HG03520 (cell line): ENCODE measurements at regions not wholly inside any gene's neighbourhood (a gene's known extent, or its start where the extent isn't known, plus 50 kb on each side); places are given as distances from the start of the nearest gene placed in this dataset.

Source experiments
- ATAC-seq: cut with Tn5 transposase; IDR thresholded peaks from one replicate; pipeline ENCODE4 v1.9.1; 2021; ENCODE audit warnings: mild to moderate bottlenecking, moderate library complexity; ENCODE audit not compliant: unreplicated experiment

DNA sequence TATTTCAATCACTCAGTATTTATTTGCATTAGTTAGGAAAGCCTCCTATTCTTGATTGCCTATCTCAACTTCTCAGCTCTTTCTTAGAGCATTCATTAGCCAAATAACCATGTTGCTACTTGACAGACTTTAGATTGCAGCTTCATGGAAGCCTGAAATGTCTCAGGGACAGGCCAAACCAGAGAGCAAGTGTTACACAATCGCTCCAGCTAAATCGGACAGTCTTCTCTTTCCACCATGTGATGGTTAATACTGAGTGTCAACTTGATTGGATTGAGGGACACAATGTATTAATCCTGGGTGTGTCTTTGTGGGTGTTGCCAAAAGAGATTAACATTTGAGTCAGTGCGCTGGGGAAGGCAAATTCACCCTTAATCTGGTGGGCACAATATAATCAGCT lies 106.5 kb upstream of the DRD2 start:
- ATAC-seq = no peak

DNA sequence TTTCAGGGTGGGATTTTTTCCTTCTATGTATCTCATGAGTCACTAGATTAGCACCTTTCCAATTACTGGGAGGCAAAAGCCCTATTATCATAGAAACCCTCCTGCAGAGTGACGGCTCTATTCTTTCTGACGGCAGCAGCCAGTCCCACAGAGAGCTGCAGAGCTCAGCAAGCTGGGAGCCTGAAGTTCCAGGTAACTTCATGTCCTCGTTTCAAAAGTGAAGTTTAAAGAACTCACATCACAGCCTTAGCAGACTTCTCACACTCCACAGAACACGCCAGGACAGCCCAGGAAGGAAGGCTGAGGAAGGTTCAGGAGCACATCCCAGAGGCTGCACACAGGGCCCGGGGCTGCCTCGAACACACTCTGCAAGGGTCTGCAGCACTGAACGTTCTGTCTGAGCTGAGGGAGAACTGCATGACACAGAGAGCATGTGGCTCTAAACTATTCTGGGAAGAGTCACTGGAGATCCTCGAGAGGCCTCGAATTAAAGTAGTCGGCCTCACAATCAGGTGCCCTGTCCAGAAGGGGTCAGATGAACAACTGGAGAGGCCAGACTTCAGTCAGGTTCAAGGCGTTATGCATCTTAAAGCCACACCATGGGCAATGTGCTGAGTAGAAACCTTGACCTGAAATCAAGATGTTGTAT lies 104.2 kb upstream of the DRD2 start:
- no peak for ATAC-seq

- ATAC-seq = no peak
These were observed 103.6 kb upstream of the DRD2 start for GRCh38 chr11:113578715-113579250.

DNA sequence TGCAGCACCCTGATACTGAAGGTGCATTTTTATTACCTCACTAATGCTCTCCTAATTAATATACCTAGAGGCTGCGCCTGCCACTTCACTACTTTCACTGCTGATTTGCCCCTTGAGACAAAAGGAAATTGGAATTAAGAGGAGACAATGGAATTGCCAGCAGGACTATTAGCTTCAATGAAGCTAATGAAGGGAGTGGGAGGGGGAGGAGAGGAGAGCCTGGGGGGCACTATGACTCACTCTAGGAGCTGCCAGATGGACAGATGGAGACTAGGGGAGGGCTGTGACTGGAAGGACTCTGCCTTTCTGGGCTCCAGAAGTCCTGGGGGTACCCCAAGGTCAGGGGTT lies 102.8 kb upstream of the DRD2 start:
- ATAC-seq = no peak

- ATAC-seq = no peak
These were observed 102.3 kb upstream of the DRD2 start for GRCh38 chr11:113577356-113578032.

DNA sequence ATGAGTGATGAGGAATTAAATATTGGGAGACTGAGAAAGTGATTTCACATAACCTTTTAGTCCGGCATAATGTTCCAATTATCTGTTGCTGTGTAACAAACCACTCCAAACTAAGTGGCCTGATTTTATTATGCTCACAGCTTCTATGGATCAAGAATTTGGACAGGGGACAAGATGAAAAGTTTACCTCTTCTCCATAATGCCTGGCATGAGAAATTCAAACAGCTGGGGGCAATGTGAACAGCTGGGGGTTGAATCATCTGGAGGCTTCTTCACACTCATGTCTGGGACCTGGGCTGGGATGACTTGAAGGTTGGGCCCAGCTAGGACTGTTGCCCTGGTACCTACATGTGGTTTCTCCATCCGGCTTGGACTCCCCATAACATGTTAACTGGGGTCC lies 99.4 kb upstream of the DRD2 start:
- ATAC-seq = no peak

DNA sequence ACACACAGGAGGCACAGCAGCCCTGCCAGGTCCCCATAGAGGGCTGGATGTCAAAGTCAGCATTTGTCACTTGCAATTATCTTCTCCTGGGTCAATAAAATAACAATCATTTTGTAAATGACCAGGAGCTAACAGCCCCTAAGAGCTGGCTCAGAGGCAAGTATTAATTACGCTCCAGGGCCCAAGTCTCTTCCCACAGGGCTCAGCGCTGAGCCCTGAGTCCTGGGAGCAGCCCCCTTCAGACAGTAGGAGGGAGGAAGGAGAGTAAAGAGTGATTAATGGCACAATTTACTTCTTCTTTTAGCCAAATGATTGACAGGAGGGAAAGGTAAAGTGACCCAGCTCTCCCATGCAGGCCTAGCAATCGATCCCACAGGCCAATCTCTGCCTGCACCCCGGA lies 99.0 kb upstream of the DRD2 start:
- ATAC-seq = no peak

GRCh38 chr11:113572136-113572735 lies 97.0 kb upstream of the DRD2 start:
- no peak for ATAC-seq

- no peak for ATAC-seq
These were observed 96.3 kb upstream of the DRD2 start for GRCh38 chr11:113571531-113571930.

DNA sequence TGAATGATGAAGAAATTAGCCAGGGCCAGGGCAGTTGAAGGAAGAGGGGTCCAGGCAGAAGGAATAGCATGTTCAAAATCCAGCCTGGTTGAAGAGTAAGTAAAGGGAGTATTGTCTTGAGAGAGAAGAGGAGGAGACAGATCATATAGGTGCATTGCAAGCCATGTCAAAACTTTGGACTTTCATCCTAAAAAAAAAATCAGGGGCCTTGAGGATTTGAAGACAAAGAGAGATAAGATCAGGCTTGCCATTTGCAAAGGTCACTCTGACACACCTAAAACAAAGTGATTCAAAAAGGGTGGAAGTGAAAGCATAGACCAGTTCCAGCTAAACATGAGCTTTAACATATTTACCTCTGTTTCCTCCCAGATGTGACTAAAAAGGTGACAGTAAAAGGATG lies 95.7 kb upstream of the DRD2 start:
- no peak for ATAC-seq

GRCh38 chr11:113569391-113569790 lies 94.2 kb upstream of the DRD2 start:
- no peak for ATAC-seq

DNA sequence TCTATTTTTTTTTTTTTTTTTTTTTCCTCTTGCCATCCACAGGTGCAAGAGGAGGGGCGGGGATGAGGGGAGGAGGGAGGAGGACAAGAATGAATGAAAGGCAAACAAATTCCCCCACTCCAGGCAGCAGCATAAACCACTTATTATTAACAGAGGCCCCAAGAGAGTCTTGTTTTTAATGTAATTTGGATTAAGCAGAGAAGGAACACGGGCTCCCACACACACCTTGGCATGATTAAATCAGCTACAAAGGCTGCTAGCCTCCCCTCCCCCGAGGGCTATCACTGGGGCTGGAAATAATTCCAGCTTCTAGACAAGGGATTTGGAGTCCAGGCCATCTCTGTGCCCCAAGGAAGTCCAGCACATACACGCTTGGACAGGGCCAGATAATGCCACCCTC lies 93.4 kb upstream of the DRD2 start:
- ATAC-seq = no peak

DNA sequence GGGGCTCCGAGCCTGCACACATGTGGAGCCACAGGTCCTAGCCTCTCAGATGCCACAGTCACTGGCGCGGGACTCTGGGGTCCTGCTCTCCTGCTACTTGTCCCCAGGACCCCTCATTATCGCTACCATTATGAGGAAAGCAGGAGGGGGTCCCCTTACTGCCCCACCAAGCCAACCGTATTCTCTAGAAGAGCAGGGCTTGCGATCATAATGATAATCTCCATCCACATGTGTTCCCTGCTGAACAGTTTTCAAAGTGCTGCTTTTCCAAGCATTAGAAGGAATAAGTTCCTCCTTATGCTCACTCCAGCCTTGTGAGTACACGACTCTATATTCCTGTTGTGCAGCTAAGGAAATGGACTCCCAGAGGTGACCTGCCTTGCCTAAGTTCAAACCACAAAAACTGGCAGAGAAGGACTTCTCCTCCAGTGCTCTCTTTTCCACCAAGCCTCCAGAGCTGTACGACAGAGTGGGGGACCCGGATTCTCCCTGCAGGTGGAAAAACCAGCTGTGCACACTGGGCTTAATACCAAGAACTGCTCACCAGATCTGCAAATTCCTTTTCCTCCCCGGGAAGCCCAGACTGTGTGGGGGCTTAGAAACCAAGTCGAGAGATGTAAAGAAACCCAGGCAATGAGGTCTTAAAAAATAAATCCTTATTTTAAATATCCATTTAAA lies 92.8 kb upstream of the DRD2 start:
- ATAC-seq = no peak

- no peak for ATAC-seq
These were observed 91.9 kb upstream of the DRD2 start for GRCh38 chr11:113567097-113567496.

DNA sequence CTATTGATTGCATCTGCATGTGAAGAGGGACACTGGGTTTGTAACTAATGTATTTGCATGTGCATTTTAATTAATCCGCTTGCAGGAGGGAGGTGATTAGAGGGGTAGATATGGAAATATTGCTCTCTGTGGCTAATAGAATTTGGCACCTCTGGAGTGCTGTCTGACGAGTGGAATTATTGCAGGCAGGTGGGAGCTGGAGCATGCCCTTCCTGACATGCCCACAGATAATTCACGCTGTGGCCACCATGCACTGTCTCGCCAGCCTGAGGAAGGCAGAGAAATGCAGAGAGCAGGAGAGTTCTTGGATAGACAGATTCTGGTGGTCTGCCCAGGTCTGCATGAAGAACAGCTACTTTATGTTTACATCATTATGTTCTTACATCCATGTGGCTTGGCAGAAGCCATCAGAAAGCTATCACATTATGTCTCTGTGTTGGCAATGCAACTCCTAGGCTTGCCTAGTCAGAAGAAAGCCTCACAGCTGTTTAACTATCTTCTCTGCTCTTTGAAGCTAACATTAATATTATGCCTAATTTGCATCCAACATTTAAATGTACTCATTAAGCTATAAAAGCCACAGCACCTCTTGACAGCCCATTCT lies 89.4 kb upstream of the DRD2 start:
- ATAC-seq = no peak

DNA sequence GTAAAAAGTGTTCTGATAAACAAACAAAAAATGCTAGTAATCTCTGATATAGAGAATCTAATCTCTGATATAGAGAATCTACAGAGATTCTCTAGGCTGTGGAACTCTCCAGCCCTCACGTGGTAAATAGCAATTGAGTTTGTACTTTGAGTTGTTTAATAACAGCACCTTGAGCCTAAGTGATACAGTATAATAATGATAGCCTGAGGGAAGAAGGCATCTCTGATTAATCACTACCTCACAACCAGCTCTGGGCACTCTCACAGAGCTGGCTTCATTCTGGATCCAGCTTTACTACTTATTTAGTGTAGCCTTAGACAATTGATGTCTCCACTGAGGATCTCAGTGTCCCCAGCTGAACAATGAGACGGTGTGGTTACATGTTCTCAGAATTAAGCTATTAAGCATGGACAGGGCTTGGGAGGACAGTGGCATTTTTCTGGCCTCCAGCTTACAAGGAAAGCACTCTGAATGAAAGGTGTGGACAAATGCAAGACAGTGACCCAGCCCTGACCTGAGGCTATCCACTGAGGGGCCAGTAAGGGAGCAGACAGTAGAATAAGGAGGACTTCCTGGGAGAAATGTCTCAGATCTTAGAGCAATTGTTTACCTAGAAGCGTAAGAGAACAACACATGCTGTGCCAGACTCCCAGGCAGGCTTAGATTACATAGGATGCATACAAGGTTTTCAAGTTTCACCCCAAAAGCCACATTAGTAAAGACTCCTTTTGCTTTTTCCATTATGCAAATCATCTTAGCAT lies 88.7 kb upstream of the DRD2 start:
- no peak for ATAC-seq

DNA sequence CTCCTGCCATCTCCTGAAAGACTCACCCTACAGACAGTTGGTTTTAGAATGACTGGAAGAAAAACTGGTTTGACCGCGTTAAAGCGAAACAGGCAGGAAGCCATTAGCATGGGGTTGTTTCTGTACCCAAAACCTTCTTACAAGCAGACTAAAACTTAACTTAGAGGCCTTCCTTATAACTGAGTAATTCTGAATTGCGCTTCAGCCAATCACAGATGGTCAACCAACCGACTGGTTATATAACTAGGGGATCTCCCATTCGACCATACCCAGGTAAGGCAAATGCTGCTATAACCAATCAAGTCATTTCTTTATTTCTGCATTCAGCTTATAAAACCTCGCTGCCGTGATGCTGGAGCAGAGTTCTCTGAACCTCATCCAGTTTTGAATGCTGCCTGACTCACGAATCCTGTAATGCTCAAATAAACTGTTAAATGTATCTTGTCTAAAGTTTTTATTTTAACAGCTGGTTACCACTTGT lies 87.8 kb upstream of the DRD2 start:
- no peak for ATAC-seq

- ATAC-seq = no peak
These were observed 87.4 kb upstream of the DRD2 start for GRCh38 chr11:113562576-113562975.

- no peak for ATAC-seq
These were observed 82.7 kb upstream of the DRD2 start for GRCh38 chr11:113557926-113558325.

- no peak for ATAC-seq
These were observed 80.8 kb upstream of the DRD2 start for GRCh38 chr11:113556036-113556435.
